Keratinocyte (primary cell): ENCODE measurements at regions not wholly inside any gene's neighbourhood (a gene's known extent, or its start where the extent isn't known, plus 50 kb on each side); places are given as distances from the start of the nearest gene placed in this dataset.

ENCODE experiments used
- DNase-seq: peaks from one replicate; pipeline ENCODE4 v3.0.0-alpha.2; 2011; ENCODE audit warnings: low read depth, missing footprints, low spot score
- FAIRE-seq: peaks from 2 replicates; lab custom pipeline; 2011; peaks lifted over from hg19 to GRCh38; lab: Jason Lieb, UNC
- H2AFZ ChIP-seq: 2 replicates; pipeline ENCODE4 v1.6.0; 2012; ENCODE audit warnings: low read length, control low read depth, inconsistent platforms; ENCODE audit not compliant: control insufficient read depth
- H3K27ac ChIP-seq: 2 replicates; pipeline ENCODE4 v1.5.1; 2011; ENCODE audit warnings: low read length; ENCODE audit not compliant: control insufficient read depth, insufficient read depth
- H3K27me3 ChIP-seq: 3 replicates; pipeline ENCODE4 v1.6.0; 2011; ENCODE audit warnings: low read length; ENCODE audit not compliant: control insufficient read depth, insufficient read depth; ENCODE audit errors: extremely low read depth
- H3K36me3 ChIP-seq, 2 experiments: 2 replicates in 1 of 2; 3 replicates in 1 of 2; pipeline ENCODE4 v1.5.1; 2011; ENCODE audit warnings: low read length in 2 of 2, mild to moderate bottlenecking in 1 of 2; ENCODE audit not compliant: control insufficient read depth in 2 of 2, insufficient read depth in 2 of 2; ENCODE audit errors: extremely low read depth in 1 of 2
- H3K4me1 ChIP-seq: 3 replicates; pipeline ENCODE4 v1.5.1; 2011; ENCODE audit warnings: low read length; ENCODE audit not compliant: control insufficient read depth, insufficient read depth; ENCODE audit errors: extremely low read depth
- H3K4me2 ChIP-seq: 3 replicates; pipeline ENCODE4 v1.6.0; 2011; ENCODE audit warnings: low read depth, low read length; ENCODE audit not compliant: control insufficient read depth, insufficient read depth; ENCODE audit errors: extremely low read depth
- H3K4me3 ChIP-seq, 3 experiments: fragments of 200-600 bp in 1 of 3; sonication (generic) in 1 of 3; 2 replicates in 2 of 3; 3 replicates in 1 of 3; pipeline ENCODE4 v1.5.1; 2011 to 2016; ENCODE audit warnings: low read length in 3 of 3, mild to moderate bottlenecking in 3 of 3, control low read depth in 2 of 3, inconsistent platforms in 1 of 3, low read depth in 1 of 3, mixed read lengths in 1 of 3, mixed run types in 1 of 3, moderate library complexity in 1 of 3; ENCODE audit not compliant: control insufficient read depth in 2 of 3, insufficient read depth in 2 of 3; ENCODE audit errors: extremely low read depth in 1 of 3
- H3K79me2 ChIP-seq: 2 replicates; pipeline ENCODE4 v1.6.0; 2012; ENCODE audit warnings: low read length; ENCODE audit not compliant: control insufficient read depth, insufficient read depth
- H3K9ac ChIP-seq: 3 replicates; pipeline ENCODE4 v1.6.0; 2011; ENCODE audit warnings: low read length; ENCODE audit not compliant: control insufficient read depth, insufficient read depth; ENCODE audit errors: extremely low read depth
- H3K9me1 ChIP-seq: 3 replicates; pipeline ENCODE4 v1.6.0; 2011; ENCODE audit warnings: low read length; ENCODE audit not compliant: control insufficient read depth, insufficient read depth; ENCODE audit errors: extremely low read depth
- H3K9me3 ChIP-seq: 2 replicates; pipeline ENCODE4 v1.5.1; 2012; ENCODE audit warnings: low read depth, low read length; ENCODE audit not compliant: control insufficient read depth
- H4K20me1 ChIP-seq: 3 replicates; pipeline ENCODE4 v1.6.0; 2011; ENCODE audit warnings: low read length; ENCODE audit not compliant: control insufficient read depth, insufficient read depth; ENCODE audit errors: extremely low read depth
- EZH2 ChIP-seq: IDR thresholded peaks from one replicate; pipeline ENCODE4 v1.6.1; 2012; ENCODE audit warnings: inconsistent platforms, mild to moderate bottlenecking, low read length, moderate library complexity
- dilution Hi-C: fragments of 300-500 bp; cut with MboI; formaldehyde crosslinking; loops from one replicate; pipeline ENCODE4 v1.7.0; 2020; ENCODE audit warnings: low sequenced_read_pairs; ENCODE audit not compliant: extremely low pct_ligation_motif_present
- TF ChIP-seq, protein P1 (sequence below), 3 experiments: IDR thresholded peaks in 1 of 3; conservative IDR thresholded peaks in 1 of 3; optimal IDR thresholded peaks in 1 of 3; 2 replicates in 2 of 3; 3 replicates in 1 of 3; pipeline versions ENCODE3 to v1.5.1; 2011; ENCODE audit warnings: low read length in 3 of 3, mild to moderate bottlenecking in 3 of 3, moderate library complexity in 2 of 3, control low read depth in 1 of 3, inconsistent platforms in 1 of 3; ENCODE audit not compliant: insufficient read depth in 2 of 3; ENCODE audit errors: extremely low read depth in 1 of 3

DNA sequence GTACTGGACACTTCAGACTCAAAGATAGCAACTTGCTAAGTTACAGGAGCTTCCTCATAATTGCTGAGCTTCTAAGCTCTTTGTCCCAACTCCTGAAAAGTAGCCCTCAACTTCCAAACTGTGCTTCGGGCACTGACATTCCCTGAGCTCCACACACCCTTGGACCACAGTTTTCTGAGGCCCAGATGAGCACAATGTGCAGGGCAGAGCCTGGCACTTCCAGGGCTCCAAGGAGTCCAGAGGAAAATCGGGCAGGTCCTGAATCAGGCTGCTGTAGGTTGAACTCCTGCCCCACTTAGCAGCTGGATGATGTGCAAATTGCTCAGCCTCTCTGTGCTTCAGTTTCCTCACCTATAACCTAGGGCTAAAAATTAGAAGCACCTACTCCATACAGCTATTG, 54.6 kb upstream of the KCNIP1 start:
- Histone ChIP-seq H4K20me1 (no peaks in the 10 kb centered on the region), H3K27me3 (no peaks in the 10 kb centered on the region)
- dilution Hi-C loops = no loop called here

DNA sequence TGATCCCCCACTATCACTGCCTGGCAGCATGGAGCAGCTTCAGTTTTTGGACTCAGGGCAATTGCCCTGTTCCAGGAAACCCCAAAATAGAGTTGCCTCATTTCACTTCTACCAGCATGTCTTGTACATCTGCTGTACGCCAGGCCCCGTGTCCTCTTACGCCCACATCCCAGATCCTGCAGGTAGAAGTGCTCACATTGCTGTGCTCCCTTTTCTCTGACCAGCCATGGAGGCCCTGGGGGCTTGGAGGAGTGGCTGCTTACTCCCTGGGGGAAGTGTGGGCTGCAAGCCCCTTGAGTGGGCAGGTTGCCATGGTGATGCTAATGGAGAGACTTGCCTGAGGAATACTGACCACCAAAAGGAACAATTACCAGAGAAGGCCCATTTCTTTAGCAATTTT, 55.6 kb upstream of the KCNIP1 start:
- no peaks in the 10 kb centered on the region for H3K27me3 ChIP-seq
- no peaks in the 10 kb centered on the region for H3K9me3 ChIP-seq
- no peak for DNase-seq
- H3K4me2 ChIP-seq = no peak overlapping the region
- H3K27ac ChIP-seq = no peak overlapping the region
- H3K36me3 ChIP-seq = no peaks in the 10 kb centered on the region
- no peak for TF ChIP-seq EZH2
- TF ChIP-seq, protein P1, sequence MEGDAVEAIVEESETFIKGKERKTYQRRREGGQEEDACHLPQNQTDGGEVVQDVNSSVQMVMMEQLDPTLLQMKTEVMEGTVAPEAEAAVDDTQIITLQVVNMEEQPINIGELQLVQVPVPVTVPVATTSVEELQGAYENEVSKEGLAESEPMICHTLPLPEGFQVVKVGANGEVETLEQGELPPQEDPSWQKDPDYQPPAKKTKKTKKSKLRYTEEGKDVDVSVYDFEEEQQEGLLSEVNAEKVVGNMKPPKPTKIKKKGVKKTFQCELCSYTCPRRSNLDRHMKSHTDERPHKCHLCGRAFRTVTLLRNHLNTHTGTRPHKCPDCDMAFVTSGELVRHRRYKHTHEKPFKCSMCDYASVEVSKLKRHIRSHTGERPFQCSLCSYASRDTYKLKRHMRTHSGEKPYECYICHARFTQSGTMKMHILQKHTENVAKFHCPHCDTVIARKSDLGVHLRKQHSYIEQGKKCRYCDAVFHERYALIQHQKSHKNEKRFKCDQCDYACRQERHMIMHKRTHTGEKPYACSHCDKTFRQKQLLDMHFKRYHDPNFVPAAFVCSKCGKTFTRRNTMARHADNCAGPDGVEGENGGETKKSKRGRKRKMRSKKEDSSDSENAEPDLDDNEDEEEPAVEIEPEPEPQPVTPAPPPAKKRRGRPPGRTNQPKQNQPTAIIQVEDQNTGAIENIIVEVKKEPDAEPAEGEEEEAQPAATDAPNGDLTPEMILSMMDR (optimal IDR thresholded peaks at IDR 0.05 in 1 of 3, IDR thresholded peaks at IDR 0.05 in 1 of 3, conservative IDR thresholded peaks at IDR 0.05 in 1 of 3; ENCODE audit: extremely low read depth in 1 of 3, insufficient read depth in 2 of 3, low read length in 3 of 3) = no peak
- H3K9ac ChIP-seq = no peak overlapping the region
- no peaks in the 10 kb centered on the region for H4K20me1 ChIP-seq
- dilution Hi-C loops = no loop called here
- FAIRE-seq = no peak
- no peaks in the 10 kb centered on the region for H3K79me2 ChIP-seq
- no peaks in the 10 kb centered on the region for H3K9me1 ChIP-seq
- no peaks in the 10 kb centered on the region for H3K4me1 ChIP-seq
- H3K4me3 ChIP-seq = no peak overlapping the region
- H2AFZ ChIP-seq = no peak overlapping the region

More for the DNA sequence above, 54.6 kb upstream of the KCNIP1 start:
- H3K79me2 ChIP-seq = no peaks in the 10 kb centered on the region
- no peaks in the 10 kb centered on the region for H3K4me1 ChIP-seq
- no peak overlapping the region for H3K9ac ChIP-seq
- H3K4me3 ChIP-seq = no peak overlapping the region
- FAIRE-seq (no peak), DNase-seq (no peak)
- H3K4me2 ChIP-seq = no peak overlapping the region
- no peaks in the 10 kb centered on the region for H3K36me3 ChIP-seq
- TF ChIP-seq, protein P1 (optimal IDR thresholded peaks at IDR 0.05 in 1 of 3, IDR thresholded peaks at IDR 0.05 in 1 of 3, conservative IDR thresholded peaks at IDR 0.05 in 1 of 3; ENCODE audit: extremely low read depth in 1 of 3, insufficient read depth in 2 of 3, low read length in 3 of 3) = no peak
- no peak for TF ChIP-seq EZH2
- H3K9me1 ChIP-seq = no peaks in the 10 kb centered on the region
- no peaks in the 10 kb centered on the region for H3K9me3 ChIP-seq
- H3K27ac ChIP-seq = no peak overlapping the region
- H2AFZ ChIP-seq = no peak overlapping the region
